ENCODE measurements at regions not wholly inside any gene's neighbourhood (a gene's known extent, or its start where the extent isn't known, plus 50 kb on each side); places are given as distances from the start of the nearest gene placed in this dataset.
"Not testable (repeated sequence)": the region's sequence is repeated elsewhere in the genome, so short reads cannot be mapped to it uniquely, and the experiment has no call there.

GRCh38 chr21:8987896-8988295 lies 1533.5 kb upstream of the TPTE start:
- 49% methylated on average over 29 of the region's 58 CpGs for WGBS
- H3K9me3 ChIP-seq; H3K4me3 ChIP-seq; H3K27ac ChIP-seq (replicated peaks in 1 of 4); H3K4me1 ChIP-seq; DNase-seq (ENCODE audit: extremely low spot score); H3K36me3 ChIP-seq; intact Hi-C loops (cut with DNase I): not testable (repeated sequence)
- peak in 1 of 3 experiments; percentile 17 for TF ChIP-seq CTCF (IDR thresholded peaks at IDR 0.05)
- peaks cover 0 to 38% (median 5%) of the 10 kb centered on the region in 4 donors for H3K27me3 ChIP-seq

- peaks cover 0 to 2% (median 0%) of the 10 kb centered on the region in 4 donors for H3K9me3 ChIP-seq
- H3K27me3 ChIP-seq = peaks cover 0 to 46% (median 7%) of the 10 kb centered on the region in 4 donors
- 63% methylated on average over 8 of the region's 9 CpGs for WGBS
- no peak for TF ChIP-seq CTCF (IDR thresholded peaks at IDR 0.05)
- no peak for TF ChIP-seq POLR2A (IDR thresholded peaks at IDR 0.05; ENCODE audit: low read depth)
- no peak for TF ChIP-seq EP300 (IDR thresholded peaks at IDR 0.05)
- no peak for TF ChIP-seq POLR2AphosphoS5 (IDR thresholded peaks at IDR 0.05)
- intact Hi-C loops (cut with DNase I) = no loop called here
- no peaks in the 10 kb centered on the region for H3K4me1 ChIP-seq
- peak; percentile 60 for DNase-seq (ENCODE audit: extremely low spot score)
- H3K4me3 ChIP-seq = no peak overlapping the region
- no peak overlapping the region for H3K27ac ChIP-seq (replicated peaks in 1 of 4)
- H3K36me3 ChIP-seq = no peaks in the 10 kb centered on the region
These were observed 1532.7 kb upstream of the TPTE start for GRCh38 chr21:8988696-8989095.

GRCh38 chr21:8989261-8989711 lies 1532.1 kb upstream of the TPTE start:
- TF ChIP-seq EP300 (IDR thresholded peaks at IDR 0.05) (no peak), POLR2AphosphoS5 (IDR thresholded peaks at IDR 0.05) (no peak), POLR2A (IDR thresholded peaks at IDR 0.05; ENCODE audit: low read depth) (no peak), CTCF (IDR thresholded peaks at IDR 0.05) (no peak)
- peaks cover 0 to 51% (median 12%) of the 10 kb centered on the region in 4 donors for H3K27me3 ChIP-seq
- intact Hi-C loops (cut with DNase I) = no loop called here
- H3K4me3 ChIP-seq = no peak overlapping the region
- peak; percentile 92 for DNase-seq (ENCODE audit: extremely low spot score)
- H3K36me3 ChIP-seq = no peaks in the 10 kb centered on the region
- WGBS = 39% methylated on average over 6 of the region's 6 CpGs
- no peak overlapping the region for H3K27ac ChIP-seq (replicated peaks in 1 of 4)
- peaks cover 0 to 2% (median 0%) of the 10 kb centered on the region in 4 donors for H3K9me3 ChIP-seq
- H3K4me1 ChIP-seq = no peaks in the 10 kb centered on the region

- 63% methylated on average over 16 of the region's 16 CpGs for WGBS
- Histone ChIP-seq H3K4me3 (no peak overlapping the region), H3K27me3 (peaks cover 0 to 55% (median 12%) of the 10 kb centered on the region in 4 donors), H3K36me3 (no peaks in the 10 kb centered on the region), H3K9me3 (peaks cover 0 to 2% (median 0%) of the 10 kb centered on the region in 4 donors), H3K27ac (replicated peaks in 1 of 4) (no peak overlapping the region), H3K4me1 (no peaks in the 10 kb centered on the region)
- intact Hi-C loops (cut with DNase I) = no loop called here
- no peak for TF ChIP-seq POLR2AphosphoS5 (IDR thresholded peaks at IDR 0.05)
- TF ChIP-seq CTCF (IDR thresholded peaks at IDR 0.05) = no peak
- peak; percentile 92 for DNase-seq (ENCODE audit: extremely low spot score)
These were observed 1531.6 kb upstream of the TPTE start for GRCh38 chr21:8989721-8990325.

Measured in esophagus muscularis mucosa (tissue), 4 donors.